Fibroblast of lung (primary cell): ENCODE measurements at regions not wholly inside any gene's neighbourhood (a gene's known extent, or its start where the extent isn't known, plus 50 kb on each side); places are given as distances from the start of the nearest gene placed in this dataset.

Source experiments
- DNase-seq, 2 donors: peaks; one replicate each; pipeline versions ENCODE4 v3.0.0 to v3.0.0-alpha.2; 2010; ENCODE audit warnings: low read depth in 2 of 2
- H2AFZ ChIP-seq: 2 replicates; pipeline ENCODE4 v1.5.1; 2012; ENCODE audit warnings: low read length, control low read depth, inconsistent platforms
- H3K27ac ChIP-seq: 2 replicates; pipeline ENCODE4 v1.5.1; 2011; ENCODE audit warnings: low read length, control low read depth; ENCODE audit not compliant: insufficient read depth
- H3K27me3 ChIP-seq: 2 replicates; pipeline ENCODE4 v1.5.1; 2011; ENCODE audit warnings: mild to moderate bottlenecking, low read length; ENCODE audit not compliant: control insufficient read depth, insufficient read depth
- H3K36me3 ChIP-seq: 2 replicates; pipeline ENCODE4 v1.5.1; 2011; ENCODE audit warnings: low read length; ENCODE audit not compliant: control insufficient read depth, insufficient read depth
- H3K4me1 ChIP-seq: 2 replicates; pipeline ENCODE4 v1.5.1; 2011; ENCODE audit warnings: low read length; ENCODE audit not compliant: control insufficient read depth, insufficient read depth; ENCODE audit errors: extremely low read depth
- H3K4me2 ChIP-seq: 2 replicates; pipeline ENCODE4 v1.5.1; 2011; ENCODE audit warnings: low read length, control low read depth; ENCODE audit not compliant: insufficient read depth; ENCODE audit errors: extremely low read depth
- H3K4me3 ChIP-seq, 4 experiments: fragments of 200-600 bp in 1 of 4; sonication (generic) in 1 of 4; replicated peaks in 1 of 4; 2 replicates each; pipeline ENCODE4 v1.5.1; 2011 to 2016; ENCODE audit warnings: low read length in 4 of 4, low read depth in 3 of 4, mild to moderate bottlenecking in 3 of 4, control low read depth in 2 of 4, inconsistent platforms in 1 of 4, mixed read lengths in 1 of 4; ENCODE audit not compliant: insufficient read depth in 1 of 4; ENCODE audit errors: control extremely low read depth in 1 of 4
- H3K79me2 ChIP-seq: 2 replicates; pipeline ENCODE4 v1.5.1; 2012; ENCODE audit warnings: mild to moderate bottlenecking, low read length, inconsistent platforms; ENCODE audit not compliant: control insufficient read depth, insufficient read depth
- H3K9ac ChIP-seq: 2 replicates; pipeline ENCODE4 v1.5.1; 2011; ENCODE audit warnings: mild to moderate bottlenecking, low read length, control low read depth; ENCODE audit not compliant: insufficient read depth
- H3K9me3 ChIP-seq: 2 replicates; pipeline ENCODE4 v1.5.1; 2012; ENCODE audit warnings: low read depth, low read length; ENCODE audit not compliant: control insufficient read depth, insufficient read depth
- H4K20me1 ChIP-seq: 2 replicates; pipeline ENCODE4 v1.5.1; 2011; ENCODE audit warnings: low read length; ENCODE audit not compliant: control insufficient read depth, insufficient read depth; ENCODE audit errors: extremely low read depth
- EZH2 ChIP-seq: IDR thresholded peaks from 2 replicates; pipeline ENCODE4 v1.5.1; 2012; ENCODE audit warnings: low read length, control low read depth, mild to moderate bottlenecking; ENCODE audit errors: missing control alignments
- TF ChIP-seq, protein P1 (sequence below), 2 donors: IDR thresholded peaks in 1 of 2; conservative IDR thresholded peaks in 1 of 2; 1 replicate in 1 of 2; 2 replicates in 1 of 2; pipeline ENCODE4 v1.5.1; 2011 to 2012; ENCODE audit warnings: low read length in 2 of 2, control low read depth in 1 of 2, inconsistent platforms in 1 of 2, low read depth in 1 of 2, mild to moderate bottlenecking in 1 of 2

DNA sequence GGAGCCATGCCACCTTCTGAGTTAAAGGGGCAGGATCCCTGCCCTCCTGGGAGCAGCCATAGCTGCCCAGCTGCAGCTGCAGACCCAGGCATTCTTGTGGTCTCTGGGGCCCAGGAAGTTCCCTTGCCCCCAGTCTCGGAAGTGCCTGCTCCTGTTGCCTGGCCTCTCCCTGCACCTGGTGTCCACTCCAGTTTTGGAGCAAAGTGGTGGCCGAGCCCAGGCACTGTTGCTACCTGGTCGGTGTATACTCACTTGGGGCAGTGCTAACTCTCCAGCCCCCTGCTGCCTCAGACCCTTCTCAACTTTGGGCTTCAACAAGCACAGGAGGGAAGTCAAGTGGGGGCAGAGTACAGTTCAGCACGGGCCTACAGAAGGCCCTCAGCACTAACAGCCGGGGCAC, 352.9 kb upstream of the NCAM2 start:
- no peaks in the 10 kb centered on the region for H4K20me1 ChIP-seq
- H3K79me2 ChIP-seq, result no peaks in the 10 kb centered on the region
- H3K27me3 ChIP-seq, result no peaks in the 10 kb centered on the region
- no peak for DNase-seq
- H2AFZ ChIP-seq, result no peak overlapping the region
- no peaks in the 10 kb centered on the region for H3K9me3 ChIP-seq
- H3K4me3 ChIP-seq, result no peak overlapping the region
- no peaks in the 10 kb centered on the region for H3K36me3 ChIP-seq
- no peak overlapping the region for H3K9ac ChIP-seq
- no peak overlapping the region for H3K4me2 ChIP-seq
- H3K27ac ChIP-seq, result no peak overlapping the region
- no peaks in the 10 kb centered on the region for H3K4me1 ChIP-seq
- TF ChIP-seq, protein P1, sequence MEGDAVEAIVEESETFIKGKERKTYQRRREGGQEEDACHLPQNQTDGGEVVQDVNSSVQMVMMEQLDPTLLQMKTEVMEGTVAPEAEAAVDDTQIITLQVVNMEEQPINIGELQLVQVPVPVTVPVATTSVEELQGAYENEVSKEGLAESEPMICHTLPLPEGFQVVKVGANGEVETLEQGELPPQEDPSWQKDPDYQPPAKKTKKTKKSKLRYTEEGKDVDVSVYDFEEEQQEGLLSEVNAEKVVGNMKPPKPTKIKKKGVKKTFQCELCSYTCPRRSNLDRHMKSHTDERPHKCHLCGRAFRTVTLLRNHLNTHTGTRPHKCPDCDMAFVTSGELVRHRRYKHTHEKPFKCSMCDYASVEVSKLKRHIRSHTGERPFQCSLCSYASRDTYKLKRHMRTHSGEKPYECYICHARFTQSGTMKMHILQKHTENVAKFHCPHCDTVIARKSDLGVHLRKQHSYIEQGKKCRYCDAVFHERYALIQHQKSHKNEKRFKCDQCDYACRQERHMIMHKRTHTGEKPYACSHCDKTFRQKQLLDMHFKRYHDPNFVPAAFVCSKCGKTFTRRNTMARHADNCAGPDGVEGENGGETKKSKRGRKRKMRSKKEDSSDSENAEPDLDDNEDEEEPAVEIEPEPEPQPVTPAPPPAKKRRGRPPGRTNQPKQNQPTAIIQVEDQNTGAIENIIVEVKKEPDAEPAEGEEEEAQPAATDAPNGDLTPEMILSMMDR (conservative IDR thresholded peaks at IDR 0.05 in 1 of 2, IDR thresholded peaks at IDR 0.05 in 1 of 2; ENCODE audit: low read depth in 1 of 2, low read length in 2 of 2), result no peak
- no peak for TF ChIP-seq EZH2

DNA sequence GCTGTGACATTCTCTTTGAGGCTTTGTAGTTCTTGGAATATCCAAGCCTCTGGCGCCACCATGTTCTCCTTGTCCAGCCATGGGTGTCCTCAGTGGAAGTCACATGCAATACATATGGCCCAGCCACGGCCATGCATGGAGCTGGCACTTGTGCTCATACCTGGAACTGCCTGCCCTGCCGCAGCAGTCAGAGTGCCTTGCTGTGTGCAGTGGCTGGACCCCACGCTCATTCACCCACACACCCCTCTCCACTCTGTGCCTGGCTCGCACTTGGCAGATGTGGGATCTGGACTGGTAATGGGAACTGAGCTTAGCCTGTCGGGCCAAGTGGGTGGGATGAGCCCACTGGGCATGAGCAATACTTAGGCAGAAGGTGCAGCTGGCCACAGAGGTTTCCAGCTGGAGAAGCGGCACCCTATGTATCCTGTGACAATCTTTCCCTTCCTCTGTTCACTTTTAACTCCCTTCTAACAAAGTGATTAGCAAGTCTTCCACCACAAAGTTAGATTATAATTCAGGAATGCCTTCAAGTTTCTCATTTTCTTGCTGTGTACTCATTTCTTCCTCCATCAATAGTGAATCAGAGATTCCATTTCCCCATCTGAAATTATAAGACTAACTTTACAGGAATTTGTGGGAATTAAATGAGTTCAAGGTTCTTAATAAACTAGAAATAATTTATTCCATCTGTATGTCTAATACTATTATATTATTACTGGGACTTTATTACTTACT, 351.6 kb upstream of the NCAM2 start:
- no peak overlapping the region for H3K27ac ChIP-seq
- no peaks in the 10 kb centered on the region for H3K36me3 ChIP-seq
- no peak overlapping the region for H3K4me3 ChIP-seq
- H2AFZ ChIP-seq, result no peak overlapping the region
- H3K27me3 ChIP-seq, result no peaks in the 10 kb centered on the region
- no peak overlapping the region for H3K9ac ChIP-seq
- DNase-seq, result peak in 1 of 2 donors; percentile 0
- H3K4me2 ChIP-seq, result no peak overlapping the region
- no peaks in the 10 kb centered on the region for H3K4me1 ChIP-seq
- H3K9me3 ChIP-seq, result no peaks in the 10 kb centered on the region
- no peaks in the 10 kb centered on the region for H3K79me2 ChIP-seq
- H4K20me1 ChIP-seq, result no peaks in the 10 kb centered on the region
- no peak for TF ChIP-seq EZH2
- TF ChIP-seq, protein P1 (conservative IDR thresholded peaks at IDR 0.05 in 1 of 2, IDR thresholded peaks at IDR 0.05 in 1 of 2; ENCODE audit: low read depth in 1 of 2, low read length in 2 of 2), result no peak

DNA sequence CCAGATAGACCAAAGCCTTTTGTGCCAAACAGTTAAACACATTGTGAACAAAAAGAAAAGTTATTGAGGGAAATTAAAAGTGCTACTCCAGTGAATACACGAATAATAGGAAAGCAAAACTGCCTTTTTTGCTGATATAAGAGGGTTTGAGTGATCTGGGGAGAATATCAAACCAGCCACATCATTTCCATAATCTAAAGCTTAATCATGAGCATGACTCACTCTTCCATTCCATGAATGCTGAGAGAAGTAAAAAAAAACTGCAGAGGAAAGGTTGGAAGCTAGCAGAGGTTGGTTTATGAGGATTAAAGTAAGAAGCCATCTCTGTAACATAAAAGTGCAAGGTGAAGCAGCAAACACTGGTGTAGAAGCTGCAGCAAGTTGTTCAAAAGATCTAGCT, 350.6 kb upstream of the NCAM2 start:
- no peaks in the 10 kb centered on the region for H3K4me1 ChIP-seq
- H3K4me2 ChIP-seq, result no peak overlapping the region
- H3K79me2 ChIP-seq, result no peaks in the 10 kb centered on the region
- H4K20me1 ChIP-seq, result no peaks in the 10 kb centered on the region
- H3K9me3 ChIP-seq, result no peaks in the 10 kb centered on the region
- DNase-seq, result peak; percentile 3 to 4
- H3K27me3 ChIP-seq, result no peaks in the 10 kb centered on the region
- H3K9ac ChIP-seq, result no peak overlapping the region
- no peak for TF ChIP-seq EZH2
- TF ChIP-seq, protein P1 (conservative IDR thresholded peaks at IDR 0.05 in 1 of 2, IDR thresholded peaks at IDR 0.05 in 1 of 2; ENCODE audit: low read depth in 1 of 2, low read length in 2 of 2), result no peak
- no peak overlapping the region for H2AFZ ChIP-seq
- H3K36me3 ChIP-seq, result no peaks in the 10 kb centered on the region
- no peak overlapping the region for H3K27ac ChIP-seq
- H3K4me3 ChIP-seq, result no peak overlapping the region
